Neural cell (in vitro differentiated cells): ENCODE measurements at regions not wholly inside any gene's neighbourhood (a gene's known extent, or its start where the extent isn't known, plus 50 kb on each side); places are given as distances from the start of the nearest gene placed in this dataset.

Source experiments
- POLR2AphosphoS5 ChIP-seq: IDR thresholded peaks from 2 replicates; pipeline ENCODE4 v1.6.1; 2012
- SMC3 ChIP-seq: fragments of 450-650 bp; conservative IDR thresholded peaks from 2 replicates; pipeline ENCODE4 v1.6.1; 2014; ENCODE audit warnings: antibody characterized with exemption, mild to moderate bottlenecking, moderate library complexity; ENCODE audit not compliant: poor library complexity

DNA sequence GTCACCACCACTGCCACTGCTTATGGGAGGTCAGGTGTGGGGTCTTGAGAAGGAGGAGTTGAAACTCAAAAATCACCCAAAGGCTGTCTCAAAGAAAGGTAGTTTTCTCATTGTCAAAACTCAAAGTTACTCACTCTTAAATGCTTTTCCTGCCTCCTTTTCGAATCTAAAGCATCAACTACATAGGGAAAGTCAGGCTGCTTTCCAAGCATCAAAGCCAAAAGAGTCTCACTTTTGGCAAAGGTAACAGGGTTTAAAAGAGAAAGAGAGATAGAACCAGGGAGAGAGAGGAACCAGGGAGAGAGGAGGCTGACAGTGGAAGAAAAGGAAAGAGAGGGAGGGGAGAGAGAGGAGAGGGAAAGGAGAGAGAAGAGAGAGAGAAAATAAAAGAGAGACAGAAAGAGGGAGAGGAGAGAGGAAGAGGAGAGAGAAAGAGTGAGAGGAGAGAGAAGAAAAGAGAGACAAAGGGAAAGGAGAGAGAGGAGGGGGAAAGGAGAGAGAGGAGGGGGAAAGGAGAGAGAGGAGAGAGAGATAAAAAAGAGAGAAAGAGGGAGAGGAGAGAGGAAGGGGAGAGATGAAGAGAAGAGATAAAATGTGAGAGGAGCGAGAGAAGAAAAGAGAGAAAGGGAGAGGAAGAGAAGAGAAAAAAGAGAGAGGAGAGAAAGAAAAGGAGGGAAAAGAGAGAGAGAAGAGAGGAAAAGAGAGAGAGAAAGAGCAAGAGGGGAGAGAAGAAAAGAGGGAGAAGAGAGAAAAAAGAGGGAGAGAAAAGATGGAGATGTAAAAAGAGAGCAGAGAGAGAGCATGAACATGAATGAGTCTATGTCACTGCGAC, 262.0 kb upstream of the TSHZ3 start:
- TF ChIP-seq POLR2AphosphoS5 (no peak), SMC3 (no peak)
